ENCODE measurements at regions not wholly inside any gene's neighbourhood (a gene's known extent, or its start where the extent isn't known, plus 50 kb on each side); places are given as distances from the start of the nearest gene placed in this dataset.

- intact Hi-C loops (cut with micrococcal nuclease), result no loop called here
- no peak for ATAC-seq
- DNase-seq, result no peak
Observed at GRCh38 chr21:35906586-35906985, 153.7 kb downstream of the SETD4 start.

GRCh38 chr21:35905963-35906345 is 154.4 kb downstream of the SETD4 start:
- ATAC-seq (peak; percentile 58), DNase-seq (no peak)
- intact Hi-C loops (cut with micrococcal nuclease), result no loop called here

- DNase-seq (peak; percentile 52), ATAC-seq (peak; percentile 92)
- intact Hi-C loops (cut with micrococcal nuclease), result no loop called here
Observed at GRCh38 chr21:35905096-35905962, 155.0 kb downstream of the SETD4 start.

GRCh38 chr21:35900539-35900938 is 159.8 kb downstream of the SETD4 start:
- DNase-seq (no peak), ATAC-seq (no peak)
- intact Hi-C loops (cut with micrococcal nuclease), result no loop called here

- DNase-seq (no peak), ATAC-seq (no peak)
- intact Hi-C loops (cut with micrococcal nuclease), result no loop called here
Observed at GRCh38 chr21:35896060-35896459, 164.3 kb downstream of the SETD4 start.

GRCh38 chr21:35895598-35895997 is 164.7 kb downstream of the SETD4 start:
- intact Hi-C loops (cut with micrococcal nuclease), result no loop called here

GRCh38 chr21:35893156-35893555 is 167.2 kb downstream of the SETD4 start:
- ATAC-seq, result no peak
- intact Hi-C loops (cut with micrococcal nuclease), result no loop called here
- no peak for DNase-seq

More at GRCh38 chr21:35895598-35895997, 164.7 kb downstream of the SETD4 start:
- ATAC-seq, result no peak
- DNase-seq, result no peak

- intact Hi-C loops (cut with micrococcal nuclease), result no loop called here
- no peak for ATAC-seq
Observed at GRCh38 chr21:35886887-35887286, 173.4 kb downstream of the SETD4 start.

GRCh38 chr21:35885942-35886541 is 174.3 kb downstream of the SETD4 start:
- DNase-seq (no peak), ATAC-seq (no peak)
- intact Hi-C loops (cut with micrococcal nuclease), result no loop called here

More at GRCh38 chr21:35886887-35887286, 173.4 kb downstream of the SETD4 start:
- no peak for DNase-seq

- DNase-seq, result no peak
- ATAC-seq, result no peak
- intact Hi-C loops (cut with micrococcal nuclease), result no loop called here
Observed at GRCh38 chr21:35882791-35883240, 177.5 kb downstream of the SETD4 start.

GRCh38 chr21:35873441-35873840 is 186.9 kb downstream of the SETD4 start:
- DNase-seq (no peak), ATAC-seq (no peak)
- intact Hi-C loops (cut with micrococcal nuclease), result no loop called here

GRCh38 chr21:35871906-35872305 is 188.4 kb downstream of the SETD4 start:
- ATAC-seq (no peak), DNase-seq (no peak)
- intact Hi-C loops (cut with micrococcal nuclease), result no loop called here

- intact Hi-C loops (cut with micrococcal nuclease), result no loop called here
- no peak for ATAC-seq
Observed at GRCh38 chr21:35868869-35869223, 191.5 kb downstream of the SETD4 start.

GRCh38 chr21:35868005-35868868 is 192.1 kb downstream of the SETD4 start:
- no peak for DNase-seq
- peak; percentile 43 for ATAC-seq
- intact Hi-C loops (cut with micrococcal nuclease), result no loop called here

More at GRCh38 chr21:35868869-35869223, 191.5 kb downstream of the SETD4 start:
- no peak for DNase-seq

- intact Hi-C loops (cut with micrococcal nuclease), result no loop called here
- DNase-seq (no peak), ATAC-seq (no peak)
Observed at GRCh38 chr21:35864039-35864438, 196.3 kb downstream of the SETD4 start.

- no peak for ATAC-seq
- DNase-seq, result no peak
- intact Hi-C loops (cut with micrococcal nuclease), result no loop called here
Observed at GRCh38 chr21:35862969-35863368, 197.4 kb downstream of the SETD4 start.

GRCh38 chr21:35861661-35862060 is 198.7 kb downstream of the SETD4 start:
- ATAC-seq (no peak), DNase-seq (no peak)
- intact Hi-C loops (cut with micrococcal nuclease), result no loop called here

GRCh38 chr21:35860189-35860869 is 200.0 kb downstream of the SETD4 start:
- ATAC-seq (no peak), DNase-seq (no peak)
- intact Hi-C loops (cut with micrococcal nuclease), result no loop called here

GRCh38 chr21:35859677-35860076 is 200.6 kb downstream of the SETD4 start:
- no peak for ATAC-seq
- intact Hi-C loops (cut with micrococcal nuclease), result no loop called here
- DNase-seq, result no peak
